GM23338 (cell line): ENCODE measurements at regions not wholly inside any gene's neighbourhood (a gene's known extent, or its start where the extent isn't known, plus 50 kb on each side); places are given as distances from the start of the nearest gene placed in this dataset.

Experiments
- ATAC-seq: fragments of 200-7000 bp; cut with Tn5 transposase; 3 replicates; pipeline ENCODE4 v1.9.1; 2020
- DNase-seq: peaks from one replicate; pipeline ENCODE4 v3.0.0-alpha.2; 2015; ENCODE audit warnings: low spot score
- H2AFZ ChIP-seq: fragments of 200-600 bp; sonication (generic); 2 replicates; pipeline ENCODE4 v1.8.0; 2016; ENCODE audit warnings: antibody characterized with exemption, mild to moderate bottlenecking, moderate library complexity
- H3F3A ChIP-seq: fragments of 200-600 bp; sonication (generic); replicated peaks from 2 replicates; pipeline ENCODE4 v1.8.0; 2017; ENCODE audit warnings: antibody characterized with exemption, mixed run types, low read depth
- H3K27ac ChIP-seq: fragments of 200-600 bp; sonication (generic); 2 replicates; pipeline ENCODE4 v1.6.1; 2016; ENCODE audit warnings: low read depth
- H3K27me3 ChIP-seq: fragments of 200-600 bp; sonication (generic); 2 replicates; pipeline ENCODE4 v1.8.0; 2016; ENCODE audit warnings: mild to moderate bottlenecking, mixed run types, moderate library complexity; ENCODE audit not compliant: insufficient read depth
- H3K36me3 ChIP-seq: fragments of 200-600 bp; sonication (generic); 2 replicates; pipeline ENCODE4 v1.8.0; 2016; ENCODE audit warnings: mild to moderate bottlenecking; ENCODE audit not compliant: insufficient read depth
- H3K4me1 ChIP-seq: fragments of 200-600 bp; sonication (generic); 2 replicates; pipeline ENCODE4 v1.8.0; 2016; ENCODE audit warnings: mild to moderate bottlenecking, moderate library complexity; ENCODE audit not compliant: insufficient read depth
- H3K4me2 ChIP-seq: fragments of 200-600 bp; sonication (generic); 2 replicates; pipeline ENCODE4 v1.7.1; 2017; ENCODE audit warnings: mixed run types
- H3K4me3 ChIP-seq: fragments of 200-600 bp; sonication (generic); 2 replicates; pipeline ENCODE4 v1.6.1; 2016; ENCODE audit warnings: mixed run types
- H3K79me2 ChIP-seq: fragments of 200-600 bp; sonication (generic); replicated peaks from 2 replicates; pipeline ENCODE4 v1.8.0; 2017; ENCODE audit warnings: mild to moderate bottlenecking; ENCODE audit not compliant: insufficient read depth
- H3K9me2 ChIP-seq: fragments of 200-600 bp; sonication (generic); 2 replicates; pipeline ENCODE4 v1.8.0; 2017; ENCODE audit not compliant: insufficient read depth
- H4K20me1 ChIP-seq: fragments of 200-600 bp; sonication (generic); replicated peaks from 2 replicates; pipeline ENCODE4 v1.8.0; 2017; ENCODE audit warnings: mild to moderate bottlenecking; ENCODE audit not compliant: insufficient read depth
- H3K27ac Mint-ChIP-seq: 2 replicates; pipeline ENCODE4 v1.8.0; 2020; ENCODE audit warnings: inconsistent platforms, mild to moderate bottlenecking, moderate library complexity, mixed read lengths
- H3K27me3 Mint-ChIP-seq: 3 replicates; pipeline ENCODE4 v1.8.0; 2022; ENCODE audit warnings: low read depth, mild to moderate bottlenecking, moderate library complexity, mixed read lengths, inconsistent platforms; ENCODE audit not compliant: insufficient read depth, poor library complexity
- H3K36me3 Mint-ChIP-seq: 3 replicates; pipeline ENCODE4 v1.8.0; 2021; ENCODE audit warnings: low read depth, mild to moderate bottlenecking, inconsistent platforms, moderate library complexity, mixed read lengths
- H3K4me1 Mint-ChIP-seq: 3 replicates; pipeline ENCODE4 v1.8.0; 2020; ENCODE audit warnings: mild to moderate bottlenecking, inconsistent platforms, mixed read lengths
- H3K4me3 Mint-ChIP-seq: 3 replicates; pipeline ENCODE4 v1.8.0; 2021; ENCODE audit warnings: moderate library complexity, mild to moderate bottlenecking, inconsistent platforms, mixed read lengths
- H3K9me3 Mint-ChIP-seq: 3 replicates; pipeline ENCODE4 v1.8.0; 2020; ENCODE audit warnings: moderate library complexity, mild to moderate bottlenecking, inconsistent platforms, mixed read lengths
- CREB1 ChIP-seq: fragments of 250-450 bp; sonication (Bioruptor Pico); IDR thresholded peaks from 2 replicates; pipeline ENCODE4 v1.5.0; 2020; ENCODE audit warnings: low read depth, mild to moderate bottlenecking, moderate library complexity
- EZH2 ChIP-seq: fragments of 200-600 bp; sonication (generic); IDR thresholded peaks from one replicate; pipeline ENCODE4 v1.8.0; 2017; ENCODE audit warnings: antibody characterized with exemption, mild to moderate bottlenecking, low read depth; ENCODE audit not compliant: unreplicated experiment
- JUNB ChIP-seq: IDR thresholded peaks from one replicate; pipeline ENCODE4 v1.6.1; 2016; ENCODE audit warnings: antibody characterized with exemption; ENCODE audit not compliant: unreplicated experiment
- NANOG ChIP-seq: IDR thresholded peaks from 2 replicates; pipeline ENCODE4 v1.6.1; 2016; ENCODE audit warnings: antibody characterized with exemption, borderline replicate concordance
- ZNF114 ChIP-seq: fragments of 250-450 bp; sonication (Bioruptor Pico); IDR thresholded peaks from 2 replicates; pipeline ENCODE4 v1.5.0; 2020; ENCODE audit warnings: mild to moderate bottlenecking, moderate library complexity
- ZNF331 ChIP-seq: fragments of 250-450 bp; sonication (Bioruptor Pico); IDR thresholded peaks from 2 replicates; pipeline ENCODE4 v1.5.0; 2020; ENCODE audit warnings: low read depth, mild to moderate bottlenecking, moderate library complexity
- TF ChIP-seq, protein P1 (sequence below): fragments of 250-450 bp; sonication (Bioruptor Pico); IDR thresholded peaks from 2 replicates; pipeline ENCODE4 v1.5.0; 2020; ENCODE audit warnings: mild to moderate bottlenecking, moderate library complexity

DNA sequence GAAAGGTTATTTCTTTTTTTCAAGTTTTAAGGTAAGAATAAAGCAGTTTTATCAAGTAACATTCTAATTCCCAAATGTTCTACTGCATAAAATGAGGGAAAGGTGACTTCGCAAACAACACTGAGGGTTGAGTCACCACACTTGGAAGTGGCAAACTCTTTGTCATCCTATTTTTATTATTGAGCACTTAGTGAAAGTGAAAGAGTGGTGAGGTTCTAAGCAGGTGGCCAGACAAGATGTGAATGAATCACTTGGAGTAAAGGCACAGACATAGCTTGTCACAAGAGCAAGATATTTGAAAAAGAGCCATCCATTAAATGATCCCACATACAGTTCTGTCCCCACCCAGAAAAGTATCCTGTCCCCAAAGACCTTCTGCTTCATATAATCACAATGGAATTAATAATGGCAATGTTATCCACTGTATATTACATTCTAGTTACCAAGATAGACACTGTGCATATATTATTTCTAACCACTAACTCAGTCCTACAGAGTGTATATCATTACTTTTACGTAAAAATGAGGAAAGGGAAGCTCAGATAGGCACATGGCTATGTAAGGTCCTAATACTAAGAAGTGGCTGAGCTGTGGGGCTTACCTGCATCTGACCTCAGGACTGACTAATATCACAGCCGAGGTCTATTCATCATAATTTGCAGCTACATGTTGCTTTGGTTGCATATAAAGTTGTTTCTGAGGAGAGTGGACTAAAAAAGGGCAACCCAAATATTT lies 730.4 kb upstream of the MEF2C start (continued):
- TF ChIP-seq, protein P1, sequence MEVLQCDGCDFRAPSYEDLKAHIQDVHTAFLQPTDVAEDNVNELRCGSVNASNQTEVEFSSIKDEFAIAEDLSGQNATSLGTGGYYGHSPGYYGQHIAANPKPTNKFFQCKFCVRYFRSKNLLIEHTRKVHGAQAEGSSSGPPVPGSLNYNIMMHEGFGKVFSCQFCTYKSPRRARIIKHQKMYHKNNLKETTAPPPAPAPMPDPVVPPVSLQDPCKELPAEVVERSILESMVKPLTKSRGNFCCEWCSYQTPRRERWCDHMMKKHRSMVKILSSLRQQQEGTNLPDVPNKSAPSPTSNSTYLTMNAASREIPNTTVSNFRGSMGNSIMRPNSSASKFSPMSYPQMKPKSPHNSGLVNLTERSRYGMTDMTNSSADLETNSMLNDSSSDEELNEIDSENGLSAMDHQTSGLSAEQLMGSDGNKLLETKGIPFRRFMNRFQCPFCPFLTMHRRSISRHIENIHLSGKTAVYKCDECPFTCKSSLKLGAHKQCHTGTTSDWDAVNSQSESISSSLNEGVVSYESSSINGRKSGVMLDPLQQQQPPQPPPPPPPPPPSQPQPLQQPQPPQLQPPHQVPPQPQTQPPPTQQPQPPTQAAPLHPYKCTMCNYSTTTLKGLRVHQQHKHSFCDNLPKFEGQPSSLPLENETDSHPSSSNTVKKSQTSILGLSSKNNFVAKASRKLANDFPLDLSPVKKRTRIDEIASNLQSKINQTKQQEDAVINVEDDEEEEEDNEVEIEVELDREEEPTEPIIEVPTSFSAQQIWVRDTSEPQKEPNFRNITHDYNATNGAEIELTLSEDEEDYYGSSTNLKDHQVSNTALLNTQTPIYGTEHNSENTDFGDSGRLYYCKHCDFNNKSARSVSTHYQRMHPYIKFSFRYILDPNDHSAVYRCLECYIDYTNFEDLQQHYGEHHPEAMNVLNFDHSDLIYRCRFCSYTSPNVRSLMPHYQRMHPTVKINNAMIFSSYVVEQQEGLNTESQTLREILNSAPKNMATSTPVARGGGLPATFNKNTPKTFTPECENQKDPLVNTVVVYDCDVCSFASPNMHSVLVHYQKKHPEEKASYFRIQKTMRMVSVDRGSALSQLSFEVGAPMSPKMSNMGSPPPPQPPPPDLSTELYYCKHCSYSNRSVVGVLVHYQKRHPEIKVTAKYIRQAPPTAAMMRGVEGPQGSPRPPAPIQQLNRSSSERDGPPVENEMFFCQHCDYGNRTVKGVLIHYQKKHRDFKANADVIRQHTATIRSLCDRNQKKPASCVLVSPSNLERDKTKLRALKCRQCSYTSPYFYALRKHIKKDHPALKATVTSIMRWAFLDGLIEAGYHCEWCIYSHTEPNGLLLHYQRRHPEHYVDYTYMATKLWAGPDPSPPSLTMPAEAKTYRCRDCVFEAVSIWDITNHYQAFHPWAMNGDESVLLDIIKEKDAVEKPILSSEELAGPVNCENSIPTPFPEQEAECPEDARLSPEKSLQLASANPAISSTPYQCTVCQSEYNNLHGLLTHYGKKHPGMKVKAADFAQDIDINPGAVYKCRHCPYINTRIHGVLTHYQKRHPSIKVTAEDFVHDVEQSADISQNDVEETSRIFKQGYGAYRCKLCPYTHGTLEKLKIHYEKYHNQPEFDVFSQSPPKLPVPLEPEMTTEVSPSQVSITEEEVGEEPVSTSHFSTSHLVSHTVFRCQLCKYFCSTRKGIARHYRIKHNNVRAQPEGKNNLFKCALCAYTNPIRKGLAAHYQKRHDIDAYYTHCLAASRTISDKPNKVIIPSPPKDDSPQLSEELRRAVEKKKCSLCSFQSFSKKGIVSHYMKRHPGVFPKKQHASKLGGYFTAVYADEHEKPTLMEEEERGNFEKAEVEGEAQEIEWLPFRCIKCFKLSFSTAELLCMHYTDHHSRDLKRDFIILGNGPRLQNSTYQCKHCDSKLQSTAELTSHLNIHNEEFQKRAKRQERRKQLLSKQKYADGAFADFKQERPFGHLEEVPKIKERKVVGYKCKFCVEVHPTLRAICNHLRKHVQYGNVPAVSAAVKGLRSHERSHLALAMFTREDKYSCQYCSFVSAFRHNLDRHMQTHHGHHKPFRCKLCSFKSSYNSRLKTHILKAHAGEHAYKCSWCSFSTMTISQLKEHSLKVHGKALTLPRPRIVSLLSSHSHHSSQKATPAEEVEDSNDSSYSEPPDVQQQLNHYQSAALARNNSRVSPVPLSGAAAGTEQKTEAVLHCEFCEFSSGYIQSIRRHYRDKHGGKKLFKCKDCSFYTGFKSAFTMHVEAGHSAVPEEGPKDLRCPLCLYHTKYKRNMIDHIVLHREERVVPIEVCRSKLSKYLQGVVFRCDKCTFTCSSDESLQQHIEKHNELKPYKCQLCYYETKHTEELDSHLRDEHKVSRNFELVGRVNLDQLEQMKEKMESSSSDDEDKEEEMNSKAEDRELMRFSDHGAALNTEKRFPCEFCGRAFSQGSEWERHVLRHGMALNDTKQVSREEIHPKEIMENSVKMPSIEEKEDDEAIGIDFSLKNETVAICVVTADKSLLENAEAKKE (CRISPR knock-in tag) = no peak

DNA sequence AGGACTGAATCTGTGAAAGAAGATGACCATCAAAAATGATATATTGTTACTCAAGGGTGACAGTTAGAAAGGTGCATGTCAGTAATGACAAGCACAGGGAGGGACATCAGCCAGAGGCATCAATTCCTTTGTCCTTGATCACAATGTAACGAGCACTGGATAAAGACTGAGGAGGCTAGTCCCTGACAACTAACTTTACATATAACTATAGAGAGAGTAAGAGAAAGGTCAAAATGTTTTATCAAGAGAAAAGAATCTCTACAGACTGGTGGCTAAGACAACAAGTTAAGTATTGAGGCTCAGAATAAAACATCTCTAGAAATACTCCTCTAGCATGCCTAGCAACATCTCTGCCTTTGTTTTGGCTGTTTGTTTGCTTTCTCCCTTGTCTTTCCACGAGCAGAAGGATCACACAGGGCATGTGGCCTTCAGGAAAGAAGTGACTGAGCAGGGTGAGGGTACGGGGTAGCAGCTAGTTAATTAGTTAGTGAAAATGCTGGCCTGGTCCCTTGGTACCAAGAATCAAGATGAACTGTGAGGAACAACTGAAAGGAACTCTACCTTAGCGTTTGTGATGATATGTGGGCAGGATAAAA lies 724.1 kb upstream of the MEF2C start:
- H3K4me2 ChIP-seq = no peak overlapping the region
- no peaks in the 10 kb centered on the region for H3K79me2 ChIP-seq
- H2AFZ ChIP-seq = peak overlapping the region; percentile 57; the same call in 1 of the 2 replicates
- Mint-ChIP-seq H3K27ac (peak overlapping the region; percentile 46; the same call in 1 of the 2 replicates), H3K4me1 (peaks cover 9% of the 10 kb centered on the region), H3K36me3 (no peaks in the 10 kb centered on the region; the same call in 2 of the 3 replicates), H3K9me3 (peaks cover 12% of the 10 kb centered on the region; the same call in 2 of the 3 replicates), H3K27me3 (no peaks in the 10 kb centered on the region), H3K4me3 (no peak overlapping the region)
- no peaks in the 10 kb centered on the region for H3K27me3 ChIP-seq
- no peaks in the 10 kb centered on the region for H3K9me2 ChIP-seq
- H4K20me1 ChIP-seq = no peaks in the 10 kb centered on the region
- no peak overlapping the region for H3K27ac ChIP-seq
- ATAC-seq (peak; percentile 92), DNase-seq (peak; percentile 29)
- peaks cover 6% of the 10 kb centered on the region for H3K4me1 ChIP-seq
- no peak overlapping the region for H3K4me3 ChIP-seq
- no peaks in the 10 kb centered on the region for H3K36me3 ChIP-seq
- H3F3A ChIP-seq = no peaks in the 10 kb centered on the region
- TF ChIP-seq ZNF331 (CRISPR knock-in tag) (no peak), ZNF114 (no peak), NANOG (no peak), EZH2 (no peak), CREB1 (CRISPR knock-in tag) (no peak), JUNB (no peak)
- TF ChIP-seq, protein P1 (CRISPR knock-in tag) = no peak
